ENCODE measurements at regions not wholly inside any gene's neighbourhood (a gene's known extent, or its start where the extent isn't known, plus 50 kb on each side); places are given as distances from the start of the nearest gene placed in this dataset.

DNA sequence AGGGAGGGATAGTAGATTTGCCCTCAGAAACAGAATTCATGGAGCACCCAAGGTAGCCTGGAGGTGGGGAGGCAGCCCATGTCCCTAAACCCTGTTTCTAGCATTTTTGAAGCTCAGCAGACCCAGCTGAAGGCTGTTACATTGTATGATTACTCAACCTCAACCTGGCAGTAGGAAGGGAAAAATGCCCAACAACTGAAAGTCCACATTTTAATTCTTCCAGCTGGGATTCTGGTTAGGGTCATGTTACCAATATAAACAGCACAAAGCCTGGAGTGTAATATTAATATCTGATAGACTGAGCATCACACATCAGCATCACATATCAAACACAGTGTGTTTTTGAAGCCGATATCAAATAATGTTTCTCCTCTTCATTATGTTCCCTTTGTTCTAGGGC lies 437.0 kb downstream of the HRH4 start:
- H3K4me3 ChIP-seq (ENCODE audit: control insufficient read depth, low read depth, low read length): no peak overlapping the region
- DNase-seq (ENCODE audit: low read depth): no peak
- TF ChIP-seq, protein P1, sequence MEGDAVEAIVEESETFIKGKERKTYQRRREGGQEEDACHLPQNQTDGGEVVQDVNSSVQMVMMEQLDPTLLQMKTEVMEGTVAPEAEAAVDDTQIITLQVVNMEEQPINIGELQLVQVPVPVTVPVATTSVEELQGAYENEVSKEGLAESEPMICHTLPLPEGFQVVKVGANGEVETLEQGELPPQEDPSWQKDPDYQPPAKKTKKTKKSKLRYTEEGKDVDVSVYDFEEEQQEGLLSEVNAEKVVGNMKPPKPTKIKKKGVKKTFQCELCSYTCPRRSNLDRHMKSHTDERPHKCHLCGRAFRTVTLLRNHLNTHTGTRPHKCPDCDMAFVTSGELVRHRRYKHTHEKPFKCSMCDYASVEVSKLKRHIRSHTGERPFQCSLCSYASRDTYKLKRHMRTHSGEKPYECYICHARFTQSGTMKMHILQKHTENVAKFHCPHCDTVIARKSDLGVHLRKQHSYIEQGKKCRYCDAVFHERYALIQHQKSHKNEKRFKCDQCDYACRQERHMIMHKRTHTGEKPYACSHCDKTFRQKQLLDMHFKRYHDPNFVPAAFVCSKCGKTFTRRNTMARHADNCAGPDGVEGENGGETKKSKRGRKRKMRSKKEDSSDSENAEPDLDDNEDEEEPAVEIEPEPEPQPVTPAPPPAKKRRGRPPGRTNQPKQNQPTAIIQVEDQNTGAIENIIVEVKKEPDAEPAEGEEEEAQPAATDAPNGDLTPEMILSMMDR (conservative IDR thresholded peaks at IDR 0.05; ENCODE audit: control insufficient read depth, insufficient read depth, low read depth, low read length): no peak

DNA sequence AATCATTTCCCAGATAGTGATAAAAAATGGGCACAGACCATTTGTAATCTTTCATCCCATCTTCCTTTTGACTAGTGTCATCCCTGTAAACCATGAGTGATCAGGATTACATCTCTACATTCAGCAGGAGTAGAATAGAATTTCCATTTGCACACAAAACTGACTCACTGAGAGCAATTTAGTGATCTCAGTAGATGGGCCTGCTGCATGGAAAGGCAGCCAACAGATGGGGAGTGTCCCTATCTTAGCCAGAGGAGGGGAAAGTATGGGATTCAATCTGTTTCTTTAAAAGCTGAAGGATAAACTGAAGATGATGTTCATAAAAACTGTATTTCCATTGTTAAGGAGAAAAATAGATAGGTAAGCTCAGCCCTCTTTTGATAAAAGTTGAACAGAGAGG lies 441.7 kb downstream of the ZNF521 start:
- no peak overlapping the region for H3K4me3 ChIP-seq (ENCODE audit: control insufficient read depth, low read depth, low read length)
- DNase-seq (ENCODE audit: low read depth): peak; percentile 15
- TF ChIP-seq, protein P1 (conservative IDR thresholded peaks at IDR 0.05; ENCODE audit: control insufficient read depth, insufficient read depth, low read depth, low read length): no peak

DNA sequence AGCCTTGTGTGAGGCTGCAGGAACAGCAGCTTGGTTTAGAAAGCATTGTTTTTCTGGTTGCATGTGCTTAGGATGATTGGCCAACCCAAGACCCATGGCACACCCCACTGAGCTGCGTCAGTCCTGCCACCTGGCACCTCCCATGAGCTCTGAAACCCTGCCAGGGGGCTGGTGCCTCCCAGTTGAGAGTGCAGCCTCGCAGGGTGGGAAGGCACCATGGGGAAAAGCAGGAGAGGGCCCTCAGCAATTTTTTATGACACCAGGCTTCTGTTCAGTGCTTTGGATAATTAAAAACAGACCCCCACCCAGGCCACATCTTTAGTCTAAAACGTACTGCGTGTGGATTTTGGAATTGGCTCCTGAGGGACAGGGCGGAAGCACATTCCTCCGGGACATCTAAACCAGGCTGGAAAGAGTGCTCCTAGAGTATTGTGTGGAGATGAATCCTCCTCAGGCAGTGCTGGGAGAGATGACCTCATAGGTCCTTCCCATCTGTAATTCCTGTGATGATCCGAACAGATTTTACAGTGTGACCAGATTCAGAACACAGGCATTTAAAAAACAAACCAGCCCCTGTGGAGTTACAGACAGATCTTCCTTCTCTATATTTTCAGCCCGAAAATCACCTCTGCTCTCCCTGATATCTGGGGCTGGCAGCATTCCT lies 438.3 kb downstream of the ZNF521 start:
- TF ChIP-seq, protein P1 (conservative IDR thresholded peaks at IDR 0.05; ENCODE audit: control insufficient read depth, insufficient read depth, low read depth, low read length): no peak
- peak; percentile 45 for DNase-seq (ENCODE audit: low read depth)
- H3K4me3 ChIP-seq (ENCODE audit: control insufficient read depth, low read depth, low read length): no peak overlapping the region

DNA sequence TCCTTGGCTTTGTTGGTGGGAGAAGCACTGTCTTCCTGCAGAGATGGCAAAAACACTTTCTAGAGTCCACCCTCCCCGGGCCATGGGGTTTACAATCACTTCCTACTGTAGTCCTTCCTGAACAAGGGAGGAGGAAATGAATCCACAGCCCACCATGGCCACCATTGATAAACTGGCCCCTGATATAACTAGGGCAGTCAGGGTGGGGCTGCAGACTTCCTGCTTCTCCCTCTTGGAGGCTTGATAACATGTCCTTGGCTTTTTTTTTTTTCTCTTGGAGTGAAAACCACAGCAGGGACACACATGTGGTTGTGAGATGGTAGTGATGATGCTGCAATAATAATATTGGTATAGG lies 437.8 kb downstream of the ZNF521 start:
- TF ChIP-seq, protein P1 (conservative IDR thresholded peaks at IDR 0.05; ENCODE audit: control insufficient read depth, insufficient read depth, low read depth, low read length): no peak
- no peak for DNase-seq (ENCODE audit: low read depth)

DNA sequence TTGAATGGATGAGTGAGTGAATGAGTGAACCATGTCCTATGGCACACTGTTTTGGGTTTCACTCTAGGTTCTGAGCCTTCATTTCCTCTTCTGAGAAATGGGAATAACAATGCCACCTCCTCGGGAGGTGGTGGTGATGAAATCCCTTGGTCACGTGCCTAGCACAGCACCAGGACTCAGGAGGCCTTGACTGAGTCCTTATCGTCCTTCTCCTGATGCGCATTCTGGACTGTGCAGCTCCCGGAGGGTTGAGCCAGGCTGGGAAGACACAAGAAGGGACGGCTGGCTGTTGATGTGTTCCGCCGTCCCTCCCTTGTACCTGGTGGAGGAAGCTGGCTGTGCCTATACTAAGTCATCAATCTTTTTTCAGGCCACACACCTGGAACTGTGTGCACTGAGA lies 437.3 kb downstream of the ZNF521 start:
- H3K4me3 ChIP-seq (ENCODE audit: control insufficient read depth, low read depth, low read length): no peak overlapping the region
- TF ChIP-seq, protein P1 (conservative IDR thresholded peaks at IDR 0.05; ENCODE audit: control insufficient read depth, insufficient read depth, low read depth, low read length): no peak
- no peak for DNase-seq (ENCODE audit: low read depth)

More for the DNA sequence above, 437.8 kb downstream of the ZNF521 start:
- no peak overlapping the region for H3K4me3 ChIP-seq (ENCODE audit: control insufficient read depth, low read depth, low read length)

DNA sequence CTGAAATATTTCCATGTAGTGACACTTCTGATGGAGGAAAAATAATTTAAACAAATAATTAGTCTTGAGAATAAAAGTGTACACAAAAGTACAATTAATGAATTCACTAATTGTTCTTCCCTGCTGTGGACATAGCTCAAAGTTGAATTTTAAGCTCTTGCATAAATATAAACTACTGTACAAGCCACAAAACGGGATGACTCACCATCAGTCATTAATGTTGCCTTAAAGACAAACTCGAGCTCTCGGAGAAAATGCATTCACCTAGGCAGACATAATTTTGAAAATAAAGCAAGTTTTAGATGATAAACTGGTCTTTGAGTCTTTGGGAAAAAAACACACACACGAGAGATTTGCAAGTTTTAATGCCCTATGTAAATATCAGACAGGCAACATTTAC lies 436.4 kb downstream of the ZNF521 start:
- DNase-seq (ENCODE audit: low read depth): peak; percentile 70
- H3K4me3 ChIP-seq (ENCODE audit: control insufficient read depth, low read depth, low read length): no peak overlapping the region
- TF ChIP-seq, protein P1 (conservative IDR thresholded peaks at IDR 0.05; ENCODE audit: control insufficient read depth, insufficient read depth, low read depth, low read length): no peak

DNA sequence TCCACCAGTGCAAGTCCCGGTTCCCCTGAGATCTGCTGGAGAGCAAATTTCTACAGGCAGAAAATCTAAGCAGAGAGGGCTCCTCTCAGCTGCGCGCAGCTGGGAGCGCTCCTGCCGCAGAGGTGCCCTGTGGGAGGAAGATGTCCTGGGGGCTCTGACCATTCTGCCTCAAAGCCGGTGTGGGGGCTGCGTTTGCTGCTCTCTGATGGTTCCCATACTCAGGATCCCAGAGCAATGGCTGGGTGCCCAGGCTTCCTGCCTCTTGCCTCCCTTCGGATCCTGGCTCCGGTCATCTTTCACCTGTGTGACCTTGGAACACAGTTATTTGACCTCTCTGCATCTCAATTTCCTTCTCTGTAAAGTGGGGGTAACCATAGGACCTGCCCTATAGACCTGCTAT lies 434.2 kb downstream of the ZNF521 start:
- H3K4me3 ChIP-seq (ENCODE audit: control insufficient read depth, low read depth, low read length): no peak overlapping the region
- TF ChIP-seq, protein P1 (conservative IDR thresholded peaks at IDR 0.05; ENCODE audit: control insufficient read depth, insufficient read depth, low read depth, low read length): no peak
- DNase-seq (ENCODE audit: low read depth): no peak

Measured in fibroblast of mammary gland (primary cell).